HCT116 (cell line): ENCODE measurements at regions not wholly inside any gene's neighbourhood (a gene's known extent, or its start where the extent isn't known, plus 50 kb on each side); places are given as distances from the start of the nearest gene placed in this dataset.

ENCODE experiments used
- ATAC-seq: fragments of 200-7000 bp; cut with Tn5 transposase; 2 replicates; pipeline ENCODE4 v1.9.1; 2020; ENCODE audit warnings: mild to moderate bottlenecking, moderate library complexity
- BruUV-seq: library from RNA; stranded (reverse); fragments of 400-500 nt; replicated peaks from 2 replicates; lab custom pipeline; 2021; lab: Mats Ljungman, UMichigan
- CTCF ChIA-PET: fragments of 300-600 bp; sonication (Branson Sonifier 250); formaldehyde crosslinking; loops from one replicate; lab custom pipeline; 2021; ENCODE audit warnings: antibody characterized with exemption; lab: Charles Lee
- POLR2A ChIA-PET: fragments of 300-600, 350-600 bp; sonication (Branson Sonifier 250); formaldehyde crosslinking; loops from one replicate; lab custom pipeline; 2021; ENCODE audit warnings: antibody characterized with exemption; lab: Charles Lee
- RAD21 ChIA-PET, 2 experiments: fragments of 300-600 bp; sonication (Branson Sonifier 250); formaldehyde crosslinking; loops; one replicate each; lab custom pipeline; 2023; ENCODE audit warnings: low total read pairs in 2 of 2; ENCODE audit not compliant: uncharacterized antibody in 2 of 2, unreplicated experiment in 2 of 2, low non-redundant PET in 1 of 2; lab: Charles Lee
- DNase-seq: peaks from one replicate; pipeline ENCODE4 v3.0.0-alpha.2; 2010; ENCODE audit warnings: low read depth, low spot score
- H2AFZ ChIP-seq: fragments of 200-600 bp; shearing (Covaris generic), sonication (generic); 2 replicates; pipeline ENCODE4 v1.6.1; 2017; ENCODE audit warnings: low read depth, mixed run types, mixed read lengths, antibody characterized with exemption, low read length; ENCODE audit not compliant: poor library complexity, severe bottlenecking
- H3K27ac ChIP-seq: 2 replicates; pipeline ENCODE4 v1.5.1; 2012; ENCODE audit warnings: low read depth, low read length
- H3K27me3 ChIP-seq: fragments of 200-600 bp; sonication (generic); 2 replicates; pipeline ENCODE4 v1.6.1; 2016; ENCODE audit warnings: mixed run types, low read length, mixed read lengths; ENCODE audit not compliant: insufficient read depth
- H3K36me3 ChIP-seq, 2 experiments: fragments of 200-500 bp in 1 of 2; fragments of 200-600 bp in 1 of 2; sonication (Bioruptor generic) in 1 of 2; sonication (generic) in 1 of 2; 2 replicates each; pipeline versions ENCODE4 v1.5.1 to v1.6.1; 2014 to 2016; ENCODE audit warnings: low read length in 2 of 2, inconsistent platforms in 1 of 2, mixed read lengths in 1 of 2, mixed run types in 1 of 2; ENCODE audit not compliant: insufficient read depth in 2 of 2, control insufficient read depth in 1 of 2
- H3K4me1 ChIP-seq, 2 experiments: fragments of 200-600 bp in 1 of 2; sonication (generic) in 1 of 2; 2 replicates each; pipeline versions ENCODE4 v1.5.1 to v1.6.1; 2012 to 2017; ENCODE audit warnings: low read length in 2 of 2, inconsistent platforms in 1 of 2, mild to moderate bottlenecking in 1 of 2, mixed read lengths in 1 of 2, mixed run types in 1 of 2, moderate library complexity in 1 of 2; ENCODE audit not compliant: insufficient read depth in 2 of 2, control insufficient read depth in 1 of 2
- H3K4me2 ChIP-seq: fragments of 200-600 bp; sonication (generic); 2 replicates; pipeline ENCODE4 v1.6.1; 2017; ENCODE audit warnings: mixed run types, low read length, mixed read lengths
- H3K4me3 ChIP-seq, 2 experiments: fragments of 200-600 bp in 1 of 2; sonication (generic) in 1 of 2; replicated peaks in 1 of 2; 2 replicates each; pipeline ENCODE4 v1.5.1; 2011 to 2016; ENCODE audit warnings: low read length in 2 of 2, control low read depth in 1 of 2, low read depth in 1 of 2, mild to moderate bottlenecking in 1 of 2, mixed read lengths in 1 of 2, mixed run types in 1 of 2
- H3K79me2 ChIP-seq: fragments of 200-600 bp; sonication (generic); 2 replicates; pipeline ENCODE4 v1.6.1; 2017; ENCODE audit warnings: mild to moderate bottlenecking, mixed run types, low read length, moderate library complexity, mixed read lengths; ENCODE audit not compliant: insufficient read depth
- H3K9ac ChIP-seq: fragments of 200-600 bp; sonication (generic); 2 replicates; pipeline ENCODE4 v1.6.1; 2016; ENCODE audit warnings: low read length, mixed read lengths
- H3K9me2 ChIP-seq: fragments of 200-600 bp; sonication (generic), shearing (Covaris generic); 2 replicates; pipeline ENCODE4 v1.6.1; 2017; ENCODE audit warnings: mixed run types, mild to moderate bottlenecking, moderate library complexity; ENCODE audit not compliant: insufficient read depth
- H3K9me3 ChIP-seq, 2 experiments: fragments of 200-500 bp in 1 of 2; fragments of 200-600 bp in 1 of 2; sonication (Bioruptor generic) in 1 of 2; sonication (generic) in 1 of 2; 2 replicates each; pipeline ENCODE4 v1.6.1; 2014 to 2017; ENCODE audit warnings: low read length in 2 of 2, mixed read lengths in 2 of 2, inconsistent platforms in 1 of 2, low read depth in 1 of 2, mild to moderate bottlenecking in 1 of 2, mixed run types in 1 of 2, moderate library complexity in 1 of 2; ENCODE audit not compliant: control insufficient read depth in 1 of 2, insufficient read depth in 1 of 2
- H4K20me1 ChIP-seq: fragments of 200-600 bp; sonication (generic), shearing (Covaris generic); 2 replicates; pipeline ENCODE4 v1.6.1; 2017; ENCODE audit warnings: mixed run types, mild to moderate bottlenecking, moderate library complexity; ENCODE audit not compliant: insufficient read depth
- CEBPB ChIP-seq: IDR thresholded peaks from 2 replicates; pipeline ENCODE4 v1.6.1; 2012; ENCODE audit warnings: low read depth
- EGR1 ChIP-seq: IDR thresholded peaks from 2 replicates; pipeline ENCODE4 v1.6.1; 2012; ENCODE audit warnings: low read depth
- FOSL1 ChIP-seq: IDR thresholded peaks from 2 replicates; pipeline ENCODE4 v1.6.1; 2012; ENCODE audit warnings: low read depth
- POLR2A ChIP-seq: IDR thresholded peaks from 2 replicates; pipeline ENCODE4 v1.7.0; 2011; ENCODE audit warnings: borderline replicate concordance; ENCODE audit not compliant: insufficient read depth, insufficient read length; ENCODE audit errors: extremely low read depth
- YY1 ChIP-seq: IDR thresholded peaks from 2 replicates; pipeline ENCODE4 v1.6.1; 2011; ENCODE audit warnings: low read length, low read depth, moderate library complexity, mild to moderate bottlenecking; ENCODE audit not compliant: insufficient replicate concordance; ENCODE audit errors: extremely low read depth
- ZNF274 ChIP-seq: fragments of 200-500 bp; sonication (Bioruptor generic); IDR thresholded peaks from 2 replicates; pipeline ENCODE4 v1.6.1; 2014; ENCODE audit warnings: mild to moderate bottlenecking, low read depth, low read length, inconsistent platforms
- intact Hi-C: fragments of 100-400 bp; cut with micrococcal nuclease; formaldehyde crosslinking; loops from 2 replicates; pipeline ENCODE4 v1.10.0; 2022
- TF ChIP-seq, protein P1 (sequence below): IDR thresholded peaks from 2 replicates; pipeline ENCODE4 v1.6.1; 2012
- TF ChIP-seq, protein P2 (sequence below): IDR thresholded peaks from 2 replicates; pipeline ENCODE4 v1.6.1; 2012
- TF ChIP-seq, protein P3 (sequence below): IDR thresholded peaks from 2 replicates; pipeline ENCODE4 v1.6.1; 2011; ENCODE audit warnings: mild to moderate bottlenecking, low read length, moderate library complexity; ENCODE audit not compliant: insufficient replicate concordance; ENCODE audit errors: extremely low read depth

DNA sequence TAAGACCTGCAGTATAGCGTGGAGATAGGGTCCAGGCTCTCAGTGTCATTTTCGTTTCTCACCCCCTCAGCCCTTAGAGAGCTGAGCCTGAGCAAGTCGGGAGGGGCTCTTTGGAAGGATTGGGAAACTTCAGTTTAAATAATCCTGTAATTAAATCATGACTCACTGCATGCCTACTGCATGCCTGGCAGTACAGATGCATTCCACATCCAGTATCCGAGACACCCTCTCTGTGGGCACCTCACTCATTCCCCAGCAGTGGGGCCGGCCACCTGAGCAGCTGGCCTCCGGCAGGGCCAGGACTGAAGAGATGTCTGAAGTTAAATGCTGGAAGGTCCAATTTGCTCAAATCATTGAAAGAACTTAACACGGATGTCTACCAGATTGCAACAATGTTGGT is 316.6 kb downstream of the THBS2 start:
- ATAC-seq: no peak
- ChIA-PET CTCF (no interaction called here), POLR2A (no interaction called here), RAD21 (no interaction called here)
- no TSS peak for BruUV-seq
- H3K79me2 ChIP-seq: no peaks in the 10 kb centered on the region
- peaks cover 9% of the 10 kb centered on the region; the same call in 1 of the 2 replicates for H3K27me3 ChIP-seq
- no peak overlapping the region for H2AFZ ChIP-seq
- H4K20me1 ChIP-seq: no peaks in the 10 kb centered on the region
- no peak for TF ChIP-seq YY1
- TF ChIP-seq, protein P1, sequence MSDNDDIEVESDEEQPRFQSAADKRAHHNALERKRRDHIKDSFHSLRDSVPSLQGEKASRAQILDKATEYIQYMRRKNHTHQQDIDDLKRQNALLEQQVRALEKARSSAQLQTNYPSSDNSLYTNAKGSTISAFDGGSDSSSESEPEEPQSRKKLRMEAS: no peak
- no peak for TF ChIP-seq POLR2A
- TF ChIP-seq, protein P2, sequence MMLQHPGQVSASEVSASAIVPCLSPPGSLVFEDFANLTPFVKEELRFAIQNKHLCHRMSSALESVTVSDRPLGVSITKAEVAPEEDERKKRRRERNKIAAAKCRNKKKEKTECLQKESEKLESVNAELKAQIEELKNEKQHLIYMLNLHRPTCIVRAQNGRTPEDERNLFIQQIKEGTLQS: no peak
- TF ChIP-seq ZNF274: no peak
- TF ChIP-seq CEBPB: no peak
- TF ChIP-seq EGR1: no peak
- no peak for TF ChIP-seq FOSL1
- TF ChIP-seq, protein P3, sequence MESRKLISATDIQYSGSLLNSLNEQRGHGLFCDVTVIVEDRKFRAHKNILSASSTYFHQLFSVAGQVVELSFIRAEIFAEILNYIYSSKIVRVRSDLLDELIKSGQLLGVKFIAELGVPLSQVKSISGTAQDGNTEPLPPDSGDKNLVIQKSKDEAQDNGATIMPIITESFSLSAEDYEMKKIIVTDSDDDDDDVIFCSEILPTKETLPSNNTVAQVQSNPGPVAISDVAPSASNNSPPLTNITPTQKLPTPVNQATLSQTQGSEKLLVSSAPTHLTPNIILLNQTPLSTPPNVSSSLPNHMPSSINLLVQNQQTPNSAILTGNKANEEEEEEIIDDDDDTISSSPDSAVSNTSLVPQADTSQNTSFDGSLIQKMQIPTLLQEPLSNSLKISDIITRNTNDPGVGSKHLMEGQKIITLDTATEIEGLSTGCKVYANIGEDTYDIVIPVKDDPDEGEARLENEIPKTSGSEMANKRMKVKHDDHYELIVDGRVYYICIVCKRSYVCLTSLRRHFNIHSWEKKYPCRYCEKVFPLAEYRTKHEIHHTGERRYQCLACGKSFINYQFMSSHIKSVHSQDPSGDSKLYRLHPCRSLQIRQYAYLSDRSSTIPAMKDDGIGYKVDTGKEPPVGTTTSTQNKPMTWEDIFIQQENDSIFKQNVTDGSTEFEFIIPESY: no peak
- peaks cover 0 to 4% of the 10 kb centered on the region in 2 experiments; a peak in 3 of 4 replicates for H3K9me3 ChIP-seq
- H3K36me3 ChIP-seq: no peaks in the 10 kb centered on the region
- no peaks in the 10 kb centered on the region for H3K9me2 ChIP-seq
- no peaks in the 10 kb centered on the region for H3K4me1 ChIP-seq
- H3K4me3 ChIP-seq: no peak overlapping the region
- H3K9ac ChIP-seq: no peak overlapping the region
- no peak for DNase-seq
- no peak overlapping the region for H3K27ac ChIP-seq
- intact Hi-C loops: no loop called here
- no peak overlapping the region for H3K4me2 ChIP-seq
